Sigmoid colon (tissue), 4 donors: ENCODE measurements at regions not wholly inside any gene's neighbourhood (a gene's known extent, or its start where the extent isn't known, plus 50 kb on each side); places are given as distances from the start of the nearest gene placed in this dataset.
"Not testable (repeated sequence)": the region's sequence is repeated elsewhere in the genome, so short reads cannot be mapped to it uniquely, and the experiment has no call there.

ENCODE experiments used
- CTCF ChIP-seq, 4 experiments: fragments of 450-650 bp in 3 of 4; fragments of 200-600 bp in 1 of 4; IDR thresholded peaks; one replicate each; pipeline ENCODE4 v1.5.1; 2016 to 2019; ENCODE audit warnings: antibody characterized with exemption in 4 of 4, mild to moderate bottlenecking in 3 of 4, moderate library complexity in 2 of 4
- POLR2A ChIP-seq, 2 donors: fragments of 450-650 bp; IDR thresholded peaks; one replicate each; pipeline ENCODE4 v1.6.1; 2016; ENCODE audit warnings: antibody characterized with exemption in 2 of 2, mild to moderate bottlenecking in 2 of 2, moderate library complexity in 2 of 2
- POLR2AphosphoS5 ChIP-seq, 4 donors: sonication (generic); formaldehyde crosslinking; IDR thresholded peaks; one replicate each; pipeline ENCODE4 v1.6.1; 2017; ENCODE audit warnings: antibody characterized with exemption in 4 of 4

- not testable (repeated sequence) for TF ChIP-seq POLR2A, CTCF, POLR2AphosphoS5 (IDR thresholded peaks at IDR 0.05)
Observed at GRCh38 chr7:32762206-32762924, 129.2 kb downstream of the KBTBD2 start.
